ENCODE measurements at regions not wholly inside any gene's neighbourhood (a gene's known extent, or its start where the extent isn't known, plus 50 kb on each side); places are given as distances from the start of the nearest gene placed in this dataset.

GRCh38 chr20:57890202-57890800, 180.5 kb upstream of the PMEPA1 start:
- no peak for DNase-seq

GRCh38 chr20:57888591-57888990, 178.8 kb upstream of the PMEPA1 start:
- no peak for DNase-seq

- no peak for DNase-seq
Measured at GRCh38 chr20:57884956-57885355, 175.1 kb upstream of the PMEPA1 start.

- DNase-seq, result no peak
Measured at GRCh38 chr20:57883761-57884160, 173.9 kb upstream of the PMEPA1 start.

- no peak for DNase-seq
Measured at GRCh38 chr20:57883224-57883623, 173.4 kb upstream of the PMEPA1 start.

GRCh38 chr20:57882451-57883161, 172.8 kb upstream of the PMEPA1 start:
- DNase-seq, result no peak

GRCh38 chr20:57881466-57882385, 171.9 kb upstream of the PMEPA1 start:
- DNase-seq, result no peak

- DNase-seq, result no peak
Measured at GRCh38 chr20:57880571-57880892, 170.7 kb upstream of the PMEPA1 start.

GRCh38 chr20:57879779-57880570, 170.2 kb upstream of the PMEPA1 start:
- DNase-seq, result no peak

- DNase-seq, result no peak
Measured at GRCh38 chr20:57879437-57879778, 169.6 kb upstream of the PMEPA1 start.

GRCh38 chr20:57878786-57879424, 169.1 kb upstream of the PMEPA1 start:
- DNase-seq, result no peak

GRCh38 chr20:57877995-57878394, 168.2 kb upstream of the PMEPA1 start:
- no peak for DNase-seq

- DNase-seq, result no peak
Measured at GRCh38 chr20:57877131-57877824, 167.5 kb upstream of the PMEPA1 start.

- no peak for DNase-seq
Measured at GRCh38 chr20:57876163-57876562, 166.3 kb upstream of the PMEPA1 start.

- no peak for DNase-seq
Measured at GRCh38 chr20:57874141-57874540, 164.3 kb upstream of the PMEPA1 start.

- DNase-seq, result no peak
Measured at GRCh38 chr20:57872816-57873409, 163.1 kb upstream of the PMEPA1 start.

- no peak for DNase-seq
Measured at GRCh38 chr20:57871237-57871632, 161.4 kb upstream of the PMEPA1 start.

- no peak for DNase-seq
Measured at GRCh38 chr20:57870597-57871236, 160.9 kb upstream of the PMEPA1 start.

- DNase-seq, result no peak
Measured at GRCh38 chr20:57869951-57870315, 160.1 kb upstream of the PMEPA1 start.

GRCh38 chr20:57869291-57869950, 159.6 kb upstream of the PMEPA1 start:
- DNase-seq, result no peak

GRCh38 chr20:57868310-57868709, 158.5 kb upstream of the PMEPA1 start:
- DNase-seq, result no peak

Data from NCI-H226 (cell line).